HL-60/S4 treated with retinoic acid at 250 ng/mL for 4 days and 3 days (cell line): ENCODE measurements at regions not wholly inside any gene's neighbourhood (a gene's known extent, or its start where the extent isn't known, plus 50 kb on each side); places are given as distances from the start of the nearest gene placed in this dataset.
"Not testable (repeated sequence)": the region's sequence is repeated elsewhere in the genome, so short reads cannot be mapped to it uniquely, and the experiment has no call there.

ENCODE experiments used
- in situ Hi-C: fragments of 300-500 bp; cut with MboI; formaldehyde crosslinking; loops from 2 replicates; pipeline ENCODE4 v1.7.0; 2022; ENCODE audit warnings: low sequenced_read_pairs

DNA sequence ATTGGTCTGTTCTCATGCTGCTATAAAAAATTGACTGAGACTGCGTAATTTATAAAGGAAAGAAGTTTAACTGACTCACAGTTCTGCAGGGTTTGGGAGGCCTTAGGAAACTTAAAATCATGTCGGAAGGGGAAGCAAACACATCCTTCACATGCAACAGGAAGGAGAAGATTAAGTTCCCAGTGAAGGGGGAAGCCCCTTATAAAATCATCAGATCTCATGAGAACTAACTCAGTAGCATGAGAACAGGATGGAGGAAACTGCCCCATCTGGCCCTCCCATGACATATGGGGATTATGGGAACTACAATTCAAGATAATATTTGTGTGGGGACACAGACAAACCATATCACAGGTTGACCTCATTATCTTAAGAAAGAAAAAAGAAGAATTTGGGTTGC, 134.5 kb downstream of the PPP1R3A start:
- in situ Hi-C loops: no loop called here

DNA sequence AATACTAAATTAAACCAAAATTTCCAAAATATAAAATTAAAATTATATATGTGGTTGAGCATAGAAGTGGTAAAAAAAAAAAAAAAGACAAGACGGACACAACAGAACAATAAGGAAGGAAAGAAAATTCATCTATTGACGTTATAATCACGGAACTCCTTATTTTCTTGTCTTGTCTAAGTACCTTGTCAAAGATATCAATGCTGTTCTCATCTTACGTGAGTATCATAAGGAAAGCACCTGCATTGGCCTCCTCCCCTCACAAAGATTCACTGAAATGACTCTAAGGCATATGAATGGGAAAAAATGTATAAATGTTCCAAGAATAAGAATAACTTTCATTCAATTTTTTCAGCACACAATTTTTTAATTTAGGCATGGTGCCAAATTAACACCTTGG, 135.4 kb downstream of the PPP1R3A start:
- in situ Hi-C loops: no loop called here

DNA sequence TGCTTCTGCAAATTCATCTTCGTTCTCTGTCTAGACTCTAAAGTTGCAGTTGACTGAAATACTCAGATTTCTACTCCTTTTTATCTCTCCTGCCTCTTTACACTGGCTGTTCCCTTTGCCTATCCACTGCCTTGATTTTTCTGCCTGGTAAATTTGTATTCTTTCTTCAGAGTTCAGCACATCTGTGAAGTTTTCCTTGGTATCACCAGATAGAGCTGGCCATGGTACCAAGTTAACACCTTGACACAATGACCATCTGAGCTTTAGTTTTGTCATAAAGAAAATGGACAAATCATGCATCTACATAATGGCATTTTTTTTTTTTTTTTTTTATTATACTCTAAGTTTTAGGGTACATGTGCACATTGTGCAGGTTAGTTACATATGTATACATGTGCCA, 143.0 kb downstream of the PPP1R3A start:
- in situ Hi-C loops: no loop called here

DNA sequence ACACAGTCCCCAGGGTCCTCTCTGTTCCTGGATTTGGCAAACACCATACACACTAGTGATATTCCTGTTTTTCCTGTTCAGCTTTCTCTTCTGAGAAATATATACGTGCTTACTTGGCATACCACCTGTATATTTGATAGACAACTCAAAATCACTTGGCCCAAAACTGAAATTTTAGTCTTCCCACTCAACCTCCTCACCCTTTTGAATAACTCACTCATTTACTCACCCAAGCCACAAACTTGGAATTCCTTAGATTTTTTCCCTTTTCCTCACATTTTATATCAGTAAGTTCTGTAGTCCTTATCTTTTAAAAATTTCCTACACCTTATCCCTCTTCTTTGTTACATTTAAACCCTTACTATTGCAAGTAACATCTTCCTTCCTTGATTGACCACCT, 143.4 kb downstream of the PPP1R3A start:
- in situ Hi-C loops: no loop called here

DNA sequence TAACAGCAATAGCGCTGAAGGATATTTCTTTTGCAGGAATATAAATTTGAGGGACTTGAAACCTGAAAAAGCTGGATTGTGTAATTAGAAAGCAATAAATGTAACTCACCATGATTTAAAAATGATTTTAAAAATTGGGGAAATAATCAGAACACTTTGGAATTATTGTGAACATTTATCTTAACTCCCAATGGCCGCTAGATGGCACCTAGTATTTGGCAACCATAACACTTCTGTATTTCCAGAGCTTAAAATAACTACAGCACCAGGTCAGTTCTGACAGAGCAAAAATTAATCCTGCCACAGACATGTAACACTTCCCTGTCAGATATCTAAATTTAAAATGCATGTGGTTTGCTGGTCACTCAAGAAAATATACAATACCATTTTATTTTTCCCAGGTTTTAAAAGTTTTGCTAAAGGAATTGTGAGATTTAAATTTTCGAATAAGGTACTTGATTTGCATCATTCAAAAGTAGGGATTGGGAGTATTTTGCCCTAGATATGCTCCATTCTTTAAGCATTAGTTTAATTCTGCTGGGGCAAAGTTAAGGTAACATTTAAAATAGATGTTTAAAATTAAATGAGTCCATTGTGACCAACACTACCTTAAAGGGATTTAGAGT, 144.5 kb downstream of the PPP1R3A start:
- in situ Hi-C loops: no loop called here

DNA sequence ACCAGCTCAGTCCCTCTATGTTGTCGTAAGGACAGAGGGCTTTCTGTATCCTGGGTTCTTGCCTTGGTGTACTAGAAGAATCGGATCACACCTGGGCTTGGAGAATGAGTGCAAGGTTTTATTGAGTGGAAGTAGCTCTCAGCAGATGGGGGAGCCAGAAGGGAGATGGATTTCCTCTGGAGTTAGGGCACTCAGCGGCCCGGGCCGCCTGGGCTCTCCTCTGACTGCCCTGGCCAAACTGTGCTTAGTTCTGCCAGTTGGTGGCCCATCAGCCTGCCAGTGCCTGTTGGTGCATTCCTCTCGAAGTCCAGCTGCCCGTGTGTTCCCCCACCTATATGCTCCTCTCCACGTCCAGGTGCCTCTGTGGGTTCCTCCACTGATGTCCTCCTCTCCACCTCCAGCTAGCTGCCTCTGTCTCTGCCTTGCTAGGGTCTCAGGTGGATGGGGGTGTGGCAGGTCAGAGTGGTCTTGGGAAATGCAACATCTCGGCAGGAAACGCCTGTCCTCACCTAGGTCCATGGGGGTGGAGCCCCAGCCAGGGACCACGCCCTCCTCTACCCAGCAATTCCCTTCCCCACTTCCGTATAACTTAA, 148.6 kb downstream of the PPP1R3A start:
- in situ Hi-C loops: no loop called here

DNA sequence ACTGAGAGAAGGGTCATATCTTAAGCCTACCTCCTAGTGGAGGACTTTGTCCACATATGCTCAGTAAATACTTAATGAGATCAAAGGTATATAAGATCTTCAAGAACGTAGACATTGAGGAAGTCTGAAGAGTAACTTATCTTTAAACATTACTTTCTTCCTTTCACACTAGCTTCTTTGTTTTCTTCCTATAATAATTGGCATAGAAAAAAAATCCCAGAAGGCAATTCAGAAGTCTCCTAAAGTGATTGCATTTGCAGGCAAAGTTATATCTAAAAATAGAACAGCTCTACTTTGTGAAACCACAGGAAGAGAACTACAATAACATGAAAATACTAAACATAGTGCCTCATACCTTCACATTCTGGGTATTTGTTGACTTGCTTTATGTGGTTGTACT, 150.4 kb downstream of the PPP1R3A start:
- in situ Hi-C loops: no loop called here

DNA sequence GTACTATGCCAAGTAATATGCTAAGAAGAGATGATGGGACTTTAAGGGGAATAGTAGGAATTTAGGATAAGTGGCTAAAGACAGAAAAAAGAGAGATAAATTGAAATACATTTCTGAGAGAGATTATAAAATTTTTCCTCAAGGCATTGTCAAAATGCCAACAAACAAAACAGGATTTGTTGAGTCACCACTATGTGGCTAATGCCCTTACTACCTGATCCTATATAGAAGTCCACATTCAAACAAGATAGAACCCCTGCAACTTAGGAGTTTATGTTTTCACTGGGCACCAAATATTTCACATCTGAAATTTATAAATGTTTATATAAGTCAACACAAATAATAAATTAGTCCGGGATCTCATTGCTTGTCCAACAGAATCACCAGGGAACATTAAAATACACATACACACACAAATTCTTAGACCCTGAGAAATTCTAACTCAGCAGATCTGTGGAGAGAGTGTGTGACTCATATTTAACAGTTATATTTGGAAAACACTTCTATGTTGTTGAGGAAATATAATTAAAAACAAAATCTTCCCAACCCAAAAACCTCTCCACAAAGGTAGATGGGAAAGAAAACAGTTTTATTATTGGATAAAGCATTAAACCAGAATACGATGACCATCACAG, 154.3 kb downstream of the PPP1R3A start:
- in situ Hi-C loops: no loop called here

DNA sequence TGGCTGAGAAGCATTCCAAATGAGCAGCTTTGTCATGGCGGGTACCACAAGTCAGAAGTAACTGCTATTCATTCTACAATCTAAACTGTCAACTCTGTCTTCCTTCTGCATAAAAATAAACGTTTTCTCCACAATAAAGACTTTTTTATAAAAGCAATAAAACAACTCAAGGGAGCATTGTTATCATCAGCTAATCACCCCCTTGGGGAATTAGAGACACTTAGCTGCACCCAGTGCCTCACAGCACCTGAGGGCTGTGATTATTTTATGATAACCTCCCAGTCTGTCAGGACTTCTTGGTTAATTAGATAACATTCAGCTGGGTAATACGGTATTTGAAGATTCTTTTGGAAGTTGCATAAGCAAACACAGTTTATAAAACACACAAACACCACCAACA, 155.6 kb downstream of the PPP1R3A start:
- in situ Hi-C loops: no loop called here

DNA sequence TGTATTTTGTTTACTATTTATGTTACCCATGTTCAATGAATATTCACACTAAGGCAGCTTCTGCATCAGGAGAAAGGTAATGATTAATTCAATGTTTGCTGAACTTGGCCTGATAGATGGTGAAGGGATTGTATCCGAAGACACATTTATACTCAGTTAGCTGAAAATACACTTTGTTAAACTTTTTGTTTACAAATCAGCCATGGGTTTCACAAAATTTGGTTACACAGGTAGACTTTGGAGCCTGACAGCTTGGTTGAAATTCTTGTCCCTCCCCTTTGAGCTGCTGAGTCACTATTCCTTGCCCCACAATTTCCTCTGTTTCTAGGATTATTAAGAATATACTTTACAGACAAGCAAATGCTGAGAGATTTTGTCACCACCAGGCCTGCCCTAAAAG, 162.6 kb downstream of the PPP1R3A start:
- in situ Hi-C loops: no loop called here

DNA sequence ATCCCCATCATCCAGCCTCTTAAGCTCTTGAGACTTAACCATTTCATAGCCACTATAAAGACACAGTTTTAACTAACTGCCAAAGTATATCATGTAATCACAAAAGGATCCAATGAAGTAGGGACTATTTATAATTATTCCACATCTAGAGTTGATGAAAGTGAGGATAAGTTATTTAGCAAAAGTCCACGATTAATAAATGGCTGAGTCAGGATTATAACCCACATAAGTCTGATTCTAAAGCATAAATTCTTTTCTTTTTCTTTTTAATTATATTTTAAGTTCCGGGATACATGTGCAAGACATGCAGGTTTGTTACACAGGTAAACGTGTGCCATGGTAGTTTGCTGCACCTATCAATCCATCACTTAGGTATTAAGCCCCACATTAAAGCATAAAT, 166.1 kb downstream of the PPP1R3A start:
- in situ Hi-C loops: no loop called here

DNA sequence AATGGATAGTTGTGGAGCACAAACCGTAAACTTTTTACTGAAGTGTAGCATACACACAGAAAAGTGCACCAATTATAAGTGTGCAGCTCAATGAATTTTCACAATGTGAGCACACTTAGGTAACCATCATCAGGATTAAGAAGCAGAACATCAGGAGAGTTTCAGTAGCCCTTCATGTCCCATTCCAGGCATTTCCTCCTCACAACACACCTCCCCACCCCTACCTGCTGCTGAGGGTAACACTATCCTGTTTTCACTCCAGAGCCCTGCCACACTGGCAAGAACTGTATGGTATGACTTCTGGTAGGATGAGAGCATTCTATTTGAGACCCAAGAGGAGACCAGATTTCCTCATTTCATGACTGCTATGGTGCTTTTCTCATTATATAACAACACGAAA, 166.5 kb downstream of the PPP1R3A start:
- in situ Hi-C loops: no loop called here

DNA sequence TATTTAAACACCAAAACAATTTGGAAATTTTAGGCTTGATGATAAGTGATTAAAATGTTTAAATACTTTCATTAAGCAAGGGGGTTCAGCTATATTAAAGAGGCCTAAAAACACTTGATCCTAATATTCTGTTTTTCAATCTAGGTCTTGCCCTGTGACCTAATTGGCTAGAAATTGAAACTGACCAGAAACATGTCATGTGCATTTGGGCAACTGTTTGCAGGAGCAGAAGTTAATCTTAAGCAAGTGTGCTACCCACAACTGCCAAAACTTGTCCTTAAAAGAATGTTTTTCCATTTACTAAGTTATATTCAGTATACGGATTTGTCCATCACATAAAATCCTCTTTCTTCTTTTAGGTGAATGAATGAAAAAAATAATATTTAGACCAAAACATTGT, 167.3 kb downstream of the PPP1R3A start:
- in situ Hi-C loops: no loop called here

DNA sequence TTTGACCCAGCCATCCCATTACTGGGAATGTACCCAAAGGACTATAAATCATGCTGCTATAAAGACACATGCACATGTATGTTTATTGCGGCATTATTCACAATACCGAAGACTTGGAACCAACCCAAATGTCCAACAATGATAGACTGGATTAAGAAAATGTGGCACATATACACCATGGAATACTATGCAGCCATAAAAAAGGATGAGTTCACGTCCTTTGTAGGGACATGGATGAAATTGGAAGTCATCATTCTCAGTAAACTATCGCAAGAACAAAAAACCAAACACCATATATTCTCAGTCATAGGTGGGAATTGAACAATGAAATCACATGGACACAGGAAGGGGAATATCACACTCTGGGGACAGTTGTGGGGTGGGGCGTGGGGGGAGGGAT, 170.4 kb downstream of the PPP1R3A start:
- in situ Hi-C loops: not testable (repeated sequence)

DNA sequence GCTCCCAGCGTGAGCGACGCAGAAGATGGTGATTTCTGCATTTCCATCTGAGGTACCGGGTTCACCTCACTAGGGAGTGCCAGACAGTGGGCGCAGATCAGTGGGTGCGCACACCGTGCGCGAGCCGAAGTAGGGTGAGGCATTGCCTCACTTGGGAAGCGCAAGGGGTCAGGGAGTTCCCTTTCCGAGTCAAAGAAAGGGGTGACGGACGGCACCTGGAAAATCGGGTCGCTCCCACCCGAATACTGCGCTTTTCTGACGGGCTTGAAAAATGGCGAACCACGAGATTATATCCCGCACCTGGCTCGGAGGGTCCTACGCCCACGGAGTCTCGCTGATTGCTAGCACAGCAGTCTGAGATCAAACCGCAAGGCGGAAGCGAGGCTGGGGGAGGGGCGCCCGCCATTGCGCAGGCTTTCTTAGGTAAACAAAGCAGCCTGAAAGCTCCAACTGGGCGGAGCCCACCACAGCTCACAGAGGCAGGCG, 175.8 kb downstream of the PPP1R3A start:
- in situ Hi-C loops: not testable (repeated sequence)

DNA sequence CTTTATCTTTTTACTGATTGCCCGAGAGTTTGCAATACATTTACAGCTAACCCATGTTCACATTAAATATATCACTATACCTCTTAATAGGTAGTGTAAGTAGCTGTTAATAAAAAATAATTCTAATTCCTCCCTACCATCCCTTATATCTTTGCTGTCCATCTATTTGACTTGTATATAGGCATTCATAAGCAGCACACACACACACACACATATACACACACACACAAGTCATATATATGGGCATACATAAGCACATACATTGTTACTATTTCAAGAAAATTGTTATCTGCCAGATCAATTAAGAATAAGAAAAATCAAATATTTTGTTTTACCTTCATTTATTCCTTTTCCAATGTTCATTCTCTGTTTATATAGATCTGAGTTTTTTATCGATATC, 176.4 kb downstream of the PPP1R3A start:
- in situ Hi-C loops: no loop called here

DNA sequence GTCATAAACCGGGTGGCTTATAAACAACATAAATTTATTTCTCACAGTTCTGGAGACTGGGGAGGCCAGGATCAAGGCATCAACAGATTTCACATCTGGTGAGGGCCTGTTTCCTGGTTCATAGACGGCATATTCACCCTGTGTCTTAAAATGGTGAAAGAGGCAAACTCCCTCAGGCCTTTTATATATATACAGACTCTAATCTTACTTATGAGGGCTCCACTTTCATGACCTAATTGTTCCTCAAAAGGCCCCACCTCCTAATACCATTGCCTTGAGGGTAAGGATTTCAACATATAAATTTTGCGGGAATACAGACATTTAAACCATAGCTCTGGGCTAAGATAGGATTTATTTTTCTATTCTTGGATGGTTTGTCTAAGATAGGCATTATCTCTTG, 187.2 kb downstream of the PPP1R3A start:
- in situ Hi-C loops: no loop called here

DNA sequence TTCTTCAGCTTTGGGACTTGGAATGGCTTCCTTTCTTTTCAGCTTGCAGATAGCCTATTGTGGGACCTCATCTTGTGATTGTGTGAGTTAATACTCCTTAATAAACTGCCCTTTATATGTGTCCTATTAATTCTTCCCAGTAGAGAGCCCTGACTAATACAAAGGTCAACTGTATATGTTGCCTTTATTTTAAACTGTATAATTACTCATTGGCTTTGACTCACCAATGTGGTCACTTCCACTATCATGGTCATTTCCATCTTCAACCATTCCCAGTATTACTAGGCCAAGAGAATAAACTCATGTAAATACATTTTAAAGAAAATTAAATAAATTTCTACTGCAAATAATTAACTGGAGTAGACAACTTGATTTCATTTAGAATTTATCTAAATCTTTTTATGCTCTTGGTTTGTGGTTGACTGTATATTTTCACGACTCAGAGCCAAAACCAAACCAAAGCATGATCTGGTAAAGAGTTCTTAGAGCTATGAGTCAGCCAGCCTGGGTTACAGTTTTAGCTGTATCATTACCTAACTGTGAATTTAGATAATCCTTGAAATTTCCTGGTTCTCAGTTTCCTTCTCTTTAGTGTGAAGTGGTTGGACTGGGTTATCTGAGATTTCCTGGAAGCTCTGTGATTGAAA, 188.4 kb downstream of the PPP1R3A start:
- in situ Hi-C loops: no loop called here

DNA sequence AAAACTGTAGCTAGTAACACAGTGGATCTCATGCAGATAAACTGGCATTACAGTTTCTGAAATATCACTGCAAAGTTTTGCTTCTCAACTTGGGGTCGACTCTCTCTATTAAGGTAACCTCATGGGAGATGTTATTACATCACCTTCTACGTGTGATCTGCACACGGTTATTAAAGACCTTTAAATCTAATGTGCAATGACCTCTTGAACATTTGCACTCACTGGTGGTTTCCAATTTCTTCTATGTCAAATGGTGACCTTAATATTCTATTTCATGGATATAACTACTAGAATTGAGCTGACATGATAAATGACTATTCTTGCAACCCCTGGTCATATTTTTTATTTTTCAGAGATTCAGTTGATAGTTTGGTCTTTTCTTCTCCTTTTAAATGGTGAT, 191.3 kb downstream of the PPP1R3A start:
- in situ Hi-C loops: no loop called here

DNA sequence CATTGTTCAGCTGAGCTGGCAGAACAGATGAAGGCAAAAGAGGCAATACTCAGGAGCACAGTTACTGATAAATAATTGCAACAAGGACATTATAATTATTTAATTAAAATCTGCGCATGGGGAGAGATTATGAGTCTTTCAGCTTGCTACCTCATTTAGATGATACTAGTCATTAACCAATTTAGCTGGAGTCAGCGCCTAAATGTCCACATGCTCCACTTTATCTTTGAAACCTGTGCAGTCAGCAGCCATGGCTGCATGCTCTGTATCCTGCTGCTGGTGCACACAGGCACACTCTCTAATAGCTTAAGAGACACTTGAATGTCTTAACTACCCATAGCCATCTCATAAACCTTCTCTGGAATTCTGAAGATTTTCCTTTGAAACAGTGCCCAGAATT, 196.8 kb downstream of the PPP1R3A start:
- in situ Hi-C loops: no loop called here

DNA sequence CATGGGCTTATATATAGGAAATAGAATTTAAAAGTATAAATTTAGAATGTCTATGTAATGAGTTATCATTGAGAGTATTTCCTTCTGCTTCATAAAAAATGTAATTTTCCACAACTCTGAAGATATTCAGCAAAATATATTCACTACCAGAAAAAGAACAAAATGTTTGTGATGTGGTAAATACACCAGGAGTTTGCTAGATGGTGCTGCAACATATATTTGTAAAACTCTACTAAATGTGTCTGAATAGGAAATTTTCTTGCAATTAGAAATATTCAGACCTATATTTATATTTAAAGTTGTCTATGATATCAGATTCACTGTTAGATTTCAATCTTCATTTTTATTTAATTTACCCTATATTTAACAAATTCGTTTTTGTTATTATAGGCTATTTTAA, 201.1 kb downstream of the PPP1R3A start:
- in situ Hi-C loops: no loop called here
